ENCODE measurements at regions not wholly inside any gene's neighbourhood (a gene's known extent, or its start where the extent isn't known, plus 50 kb on each side); places are given as distances from the start of the nearest gene placed in this dataset.

DNA sequence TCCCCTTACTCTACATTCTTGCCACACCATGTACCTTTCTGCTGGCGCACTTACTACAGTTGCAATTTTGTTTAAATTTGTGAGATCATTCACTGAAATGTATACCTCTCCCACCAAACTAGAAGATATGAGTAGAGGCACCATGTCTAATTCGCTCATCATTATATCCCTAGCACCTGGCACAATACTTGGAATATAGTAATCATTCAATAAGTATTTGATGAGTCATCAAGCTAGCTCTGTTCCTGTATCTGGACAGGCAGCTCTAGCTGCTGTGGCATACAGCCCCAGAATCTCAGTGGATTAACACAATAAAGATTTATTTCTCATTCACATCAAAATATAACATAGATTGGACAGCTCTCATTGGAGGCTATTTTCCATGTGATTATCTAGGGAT is 245.9 kb downstream of the IDS start:
- Histone ChIP-seq H3K4me3 (no peak overlapping the region), H3K9me3 (no peaks in the 10 kb centered on the region), H3K36me3 (no peaks in the 10 kb centered on the region), H3K4me1 (no peaks in the 10 kb centered on the region), H3K27me3 (no peaks in the 10 kb centered on the region), H3K27ac (no peak overlapping the region)
- no peak for DNase-seq (ENCODE audit: low spot score in 2 of 2)
- intact Hi-C loops (cut with DNase I) = no loop called here
- TF ChIP-seq, protein P1, sequence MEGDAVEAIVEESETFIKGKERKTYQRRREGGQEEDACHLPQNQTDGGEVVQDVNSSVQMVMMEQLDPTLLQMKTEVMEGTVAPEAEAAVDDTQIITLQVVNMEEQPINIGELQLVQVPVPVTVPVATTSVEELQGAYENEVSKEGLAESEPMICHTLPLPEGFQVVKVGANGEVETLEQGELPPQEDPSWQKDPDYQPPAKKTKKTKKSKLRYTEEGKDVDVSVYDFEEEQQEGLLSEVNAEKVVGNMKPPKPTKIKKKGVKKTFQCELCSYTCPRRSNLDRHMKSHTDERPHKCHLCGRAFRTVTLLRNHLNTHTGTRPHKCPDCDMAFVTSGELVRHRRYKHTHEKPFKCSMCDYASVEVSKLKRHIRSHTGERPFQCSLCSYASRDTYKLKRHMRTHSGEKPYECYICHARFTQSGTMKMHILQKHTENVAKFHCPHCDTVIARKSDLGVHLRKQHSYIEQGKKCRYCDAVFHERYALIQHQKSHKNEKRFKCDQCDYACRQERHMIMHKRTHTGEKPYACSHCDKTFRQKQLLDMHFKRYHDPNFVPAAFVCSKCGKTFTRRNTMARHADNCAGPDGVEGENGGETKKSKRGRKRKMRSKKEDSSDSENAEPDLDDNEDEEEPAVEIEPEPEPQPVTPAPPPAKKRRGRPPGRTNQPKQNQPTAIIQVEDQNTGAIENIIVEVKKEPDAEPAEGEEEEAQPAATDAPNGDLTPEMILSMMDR (IDR thresholded peaks at IDR 0.05) = no peak

DNA sequence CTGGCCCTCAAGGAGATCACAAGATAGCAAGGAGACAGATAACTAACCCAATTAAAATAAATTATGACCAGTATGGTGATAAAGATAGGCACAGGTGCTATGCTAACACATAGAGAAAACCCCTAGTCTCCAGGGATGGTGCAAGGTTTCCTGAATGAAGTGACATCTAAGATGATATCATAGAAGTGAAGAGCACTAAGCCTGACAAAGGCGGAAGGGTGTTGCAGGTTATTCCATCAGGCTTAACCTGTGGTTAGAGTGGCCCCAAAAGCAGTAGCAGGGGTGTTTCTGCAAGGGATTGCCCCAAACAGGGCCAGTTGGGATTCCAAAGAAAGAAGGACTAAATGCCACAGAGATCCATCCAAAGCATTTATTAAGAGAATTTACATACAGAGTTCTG is 249.2 kb downstream of the IDS start:
- Histone ChIP-seq H3K9me3 (no peaks in the 10 kb centered on the region), H3K4me3 (no peak overlapping the region), H3K27me3 (no peaks in the 10 kb centered on the region), H3K36me3 (no peaks in the 10 kb centered on the region), H3K4me1 (no peaks in the 10 kb centered on the region), H3K27ac (no peak overlapping the region)
- TF ChIP-seq, protein P1 (IDR thresholded peaks at IDR 0.05) = no peak
- DNase-seq (ENCODE audit: low spot score in 2 of 2) = no peak
- intact Hi-C loops (cut with DNase I) = no loop called here

- Histone ChIP-seq H3K27me3 (no peaks in the 10 kb centered on the region), H3K4me1 (no peaks in the 10 kb centered on the region), H3K27ac (no peak overlapping the region), H3K4me3 (no peak overlapping the region), H3K9me3 (no peaks in the 10 kb centered on the region), H3K36me3 (no peaks in the 10 kb centered on the region)
- intact Hi-C loops (cut with DNase I) = no loop called here
- no peak for DNase-seq (ENCODE audit: low spot score in 2 of 2)
- TF ChIP-seq, protein P1 (IDR thresholded peaks at IDR 0.05) = no peak
Observed at GRCh38 chrX:149248073-149248625, 257.0 kb downstream of the IDS start.

DNA sequence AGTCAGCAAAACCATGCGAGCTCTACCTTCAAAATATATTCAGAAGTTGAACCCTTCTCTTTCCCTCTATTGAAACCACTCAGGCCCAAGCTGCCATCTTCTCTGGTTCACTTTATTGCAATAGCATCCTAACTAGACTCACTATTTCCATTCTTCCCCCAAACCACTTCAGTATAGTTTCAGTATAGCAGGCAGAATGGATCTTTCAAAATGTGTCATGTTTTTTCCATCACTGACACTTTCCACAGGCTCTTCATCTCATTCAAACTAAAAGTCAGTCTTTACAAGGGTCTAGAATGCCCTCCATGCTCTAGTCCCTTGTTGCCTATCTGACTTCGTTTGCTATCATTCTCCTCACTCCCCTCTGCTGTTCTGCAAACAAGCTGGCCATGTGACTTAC is 274.4 kb downstream of the IDS start:
- Histone ChIP-seq H3K4me1 (no peaks in the 10 kb centered on the region), H3K27me3 (no peaks in the 10 kb centered on the region), H3K27ac (no peak overlapping the region), H3K9me3 (no peaks in the 10 kb centered on the region), H3K4me3 (no peak overlapping the region), H3K36me3 (no peaks in the 10 kb centered on the region)
- DNase-seq (ENCODE audit: low spot score in 2 of 2) = no peak
- TF ChIP-seq, protein P1 (IDR thresholded peaks at IDR 0.05) = no peak
- intact Hi-C loops (cut with DNase I) = no loop called here

GRCh38 chrX:149223854-149224253 is 281.3 kb downstream of the IDS start:
- intact Hi-C loops (cut with DNase I) = no loop called here
- Histone ChIP-seq H3K4me1 (no peaks in the 10 kb centered on the region), H3K36me3 (no peaks in the 10 kb centered on the region), H3K27me3 (no peaks in the 10 kb centered on the region), H3K4me3 (no peak overlapping the region), H3K9me3 (no peaks in the 10 kb centered on the region), H3K27ac (no peak overlapping the region)
- DNase-seq (ENCODE audit: low spot score in 2 of 2) = no peak
- TF ChIP-seq, protein P1 (IDR thresholded peaks at IDR 0.05) = no peak

GRCh38 chrX:149222040-149222439 is 283.1 kb downstream of the IDS start:
- Histone ChIP-seq H3K9me3 (no peaks in the 10 kb centered on the region), H3K27me3 (no peaks in the 10 kb centered on the region), H3K4me3 (no peak overlapping the region), H3K27ac (no peak overlapping the region), H3K4me1 (no peaks in the 10 kb centered on the region), H3K36me3 (no peaks in the 10 kb centered on the region)
- intact Hi-C loops (cut with DNase I) = no loop called here
- TF ChIP-seq, protein P1 (IDR thresholded peaks at IDR 0.05) = no peak
- no peak for DNase-seq (ENCODE audit: low spot score in 2 of 2)
